ENCODE measurements at regions not wholly inside any gene's neighbourhood (a gene's known extent, or its start where the extent isn't known, plus 50 kb on each side); places are given as distances from the start of the nearest gene placed in this dataset.

DNA sequence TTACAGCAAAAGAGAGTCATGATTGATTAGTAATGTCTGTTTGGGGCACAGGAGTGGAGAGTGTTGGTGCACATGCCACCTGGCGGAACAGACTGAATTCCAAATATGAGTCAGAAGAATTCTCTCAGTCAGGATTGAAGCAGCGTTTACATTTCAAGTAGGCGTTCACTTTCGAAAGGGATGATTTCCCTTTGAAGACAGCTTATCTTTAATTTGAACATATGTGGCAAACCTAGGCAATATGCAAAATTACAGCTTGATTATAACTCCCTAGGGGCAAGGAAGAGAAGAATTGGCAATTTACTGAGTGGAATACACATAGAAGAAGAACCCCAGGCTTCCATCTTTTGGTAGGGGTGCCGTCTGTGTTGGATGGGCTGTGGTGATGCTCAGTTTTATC lies 235.8 kb downstream of the HAPSTR1 start (continued):
- no peak for TF ChIP-seq PRDM1 (tag by site-specific recombination; IDR thresholded peaks at IDR 0.05)

DNA sequence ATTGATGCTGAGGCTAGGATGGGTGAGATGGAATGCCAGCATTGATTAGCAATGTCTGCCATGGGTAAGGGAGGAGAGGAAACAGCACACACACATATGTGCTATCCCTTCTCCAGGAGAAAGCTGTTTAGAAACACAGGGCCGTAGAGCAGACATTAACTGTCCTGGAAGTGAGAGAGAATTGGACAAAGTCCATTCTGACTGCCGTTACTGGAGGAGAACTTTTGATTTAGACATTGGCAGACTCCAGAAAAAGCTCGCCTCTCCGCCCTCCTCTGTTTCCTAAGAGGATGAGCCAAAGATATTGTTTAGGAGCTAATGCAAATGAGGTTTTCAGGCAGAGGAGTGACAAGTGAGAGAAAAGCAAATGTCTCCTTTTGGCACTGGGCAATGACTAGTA lies 237.0 kb downstream of the HAPSTR1 start:
- TF ChIP-seq SP2 (tag by site-specific recombination; IDR thresholded peaks at IDR 0.05) (no peak), ZSCAN23 (tag by site-specific recombination; IDR thresholded peaks at IDR 0.05) (no peak), ZNF23 (tag by site-specific recombination; IDR thresholded peaks at IDR 0.05; ENCODE audit: borderline replicate concordance) (no peak), ZNF19 (tag by site-specific recombination; IDR thresholded peaks at IDR 0.05; ENCODE audit: low read depth) (no peak), ZNF645 (tag by site-specific recombination; IDR thresholded peaks at IDR 0.05) (no peak), ZNF548 (tag by site-specific recombination; IDR thresholded peaks at IDR 0.05) (no peak), ZNF302 (tag by site-specific recombination; IDR thresholded peaks at IDR 0.05; ENCODE audit: low read depth) (no peak), ZSCAN30 (tag by site-specific recombination; IDR thresholded peaks at IDR 0.05) (no peak), ZBTB8A (tag by site-specific recombination; IDR thresholded peaks at IDR 0.05) (no peak), FEZF1 (tag by site-specific recombination; IDR thresholded peaks at IDR 0.05) (no peak)
- TF ChIP-seq, protein P1, sequence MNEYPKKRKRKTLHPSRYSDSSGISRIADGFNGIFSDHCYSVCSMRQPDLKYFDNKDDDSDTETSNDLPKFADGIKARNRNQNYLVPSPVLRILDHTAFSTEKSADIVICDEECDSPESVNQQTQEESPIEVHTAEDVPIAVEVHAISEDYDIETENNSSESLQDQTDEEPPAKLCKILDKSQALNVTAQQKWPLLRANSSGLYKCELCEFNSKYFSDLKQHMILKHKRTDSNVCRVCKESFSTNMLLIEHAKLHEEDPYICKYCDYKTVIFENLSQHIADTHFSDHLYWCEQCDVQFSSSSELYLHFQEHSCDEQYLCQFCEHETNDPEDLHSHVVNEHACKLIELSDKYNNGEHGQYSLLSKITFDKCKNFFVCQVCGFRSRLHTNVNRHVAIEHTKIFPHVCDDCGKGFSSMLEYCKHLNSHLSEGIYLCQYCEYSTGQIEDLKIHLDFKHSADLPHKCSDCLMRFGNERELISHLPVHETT (tag by site-specific recombination; IDR thresholded peaks at IDR 0.05): no peak
- H3K9me3 ChIP-seq (ENCODE audit: control insufficient read depth, insufficient read depth, low read depth, low read length): no peaks in the 10 kb centered on the region
- H3K36me3 ChIP-seq (ENCODE audit: control insufficient read depth in 2 of 2, insufficient read depth in 1 of 2, low read length in 2 of 2): no peaks in the 10 kb centered on the region
- H3K4me3 ChIP-seq (ENCODE audit: low read depth, low read length): no peak overlapping the region
- H3K27ac ChIP-seq (ENCODE audit: extremely low read depth, low read depth, low read length): no peak overlapping the region
- ChIA-PET CTCF (no interaction called here), POLR2A (no interaction called here)
- H3K4me1 ChIP-seq (ENCODE audit: control insufficient read depth, insufficient read depth, low read length): no peaks in the 10 kb centered on the region

GRCh38 chr16:9330095-9330494 lies 238.7 kb downstream of the HAPSTR1 start:
- CTCF ChIA-PET: interaction anchor here (0.6 kb wide), 2 partner anchors 13 to 247 kb away, joined by 3 to 4 read pairs; no protein-coding TSS in a partner anchor
- H3K4me1 ChIP-seq (ENCODE audit: control insufficient read depth, insufficient read depth, low read length): no peaks in the 10 kb centered on the region
- no peak overlapping the region for H3K4me3 ChIP-seq (ENCODE audit: low read depth, low read length)
- no peaks in the 10 kb centered on the region for H3K36me3 ChIP-seq (ENCODE audit: control insufficient read depth in 2 of 2, insufficient read depth in 1 of 2, low read length in 2 of 2)
- H3K27ac ChIP-seq (ENCODE audit: extremely low read depth, low read depth, low read length): no peak overlapping the region
- POLR2A ChIA-PET: no interaction called here
- no peak for TF ChIP-seq ZNF830 (tag by site-specific recombination; IDR thresholded peaks at IDR 0.05; ENCODE audit: low read depth)
- no peak for TF ChIP-seq WT1 (tag by site-specific recombination; IDR thresholded peaks at IDR 0.05)
- no peak for TF ChIP-seq ZNF404 (tag by site-specific recombination; IDR thresholded peaks at IDR 0.05)
- no peak for TF ChIP-seq PRDM10 (tag by site-specific recombination; IDR thresholded peaks at IDR 0.05)
- TF ChIP-seq ZNF677 (tag by site-specific recombination; IDR thresholded peaks at IDR 0.05): no peak
- TF ChIP-seq, protein P2, sequence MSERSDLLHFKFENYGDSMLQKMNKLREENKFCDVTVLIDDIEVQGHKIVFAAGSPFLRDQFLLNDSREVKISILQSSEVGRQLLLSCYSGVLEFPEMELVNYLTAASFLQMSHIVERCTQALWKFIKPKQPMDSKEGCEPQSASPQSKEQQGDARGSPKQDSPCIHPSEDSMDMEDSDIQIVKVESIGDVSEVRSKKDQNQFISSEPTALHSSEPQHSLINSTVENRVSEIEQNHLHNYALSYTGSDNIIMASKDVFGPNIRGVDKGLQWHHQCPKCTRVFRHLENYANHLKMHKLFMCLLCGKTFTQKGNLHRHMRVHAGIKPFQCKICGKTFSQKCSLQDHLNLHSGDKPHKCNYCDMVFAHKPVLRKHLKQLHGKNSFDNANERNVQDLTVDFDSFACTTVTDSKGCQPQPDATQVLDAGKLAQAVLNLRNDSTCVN (tag by site-specific recombination; optimal IDR thresholded peaks at IDR 0.05): no peak
- no peak for TF ChIP-seq ZBTB7A (tag by site-specific recombination; IDR thresholded peaks at IDR 0.05; ENCODE audit: low read depth)
- H3K9me3 ChIP-seq (ENCODE audit: control insufficient read depth, insufficient read depth, low read depth, low read length): no peaks in the 10 kb centered on the region
